ENCODE measurements at regions not wholly inside any gene's neighbourhood (a gene's known extent, or its start where the extent isn't known, plus 50 kb on each side); places are given as distances from the start of the nearest gene placed in this dataset.

GRCh38 chr12:82109243-82109642 is 248.9 kb downstream of the CCDC59 start:
- ATAC-seq: no peak
- no peaks in the 10 kb centered on the region for H3K4me1 ChIP-seq (ENCODE audit: control insufficient read depth, insufficient read depth, low read length)
- no peaks in the 10 kb centered on the region for H3K9me3 ChIP-seq (ENCODE audit: control insufficient read depth, insufficient read depth, low read depth, low read length)
- no peak overlapping the region for H3K27ac ChIP-seq (ENCODE audit: low read length)
- DNase-seq (ENCODE audit: low read depth, low spot score): no peak
- H3K36me3 ChIP-seq (ENCODE audit: control insufficient read depth, insufficient read depth, low read length): no peaks in the 10 kb centered on the region
- intact Hi-C loops (cut with micrococcal nuclease; ENCODE audit: unreplicated experiment) (no loop called here), in situ Hi-C loops (cut with HindIII; ENCODE audit: low pct_unique_long_range_greater_than_20kb, low sequenced_read_pairs) (no loop called here)
- no peaks in the 10 kb centered on the region for H3K27me3 ChIP-seq (ENCODE audit: control insufficient read depth, insufficient read depth, low read length)
- POLR2A ChIA-PET: no interaction called here
- BruUV-seq (replicated peaks): no TSS peak
- H3K4me3 ChIP-seq (ENCODE audit: low read depth in 2 of 2, low read length in 2 of 2): no peak overlapping the region
- CTCF ChIA-PET: no interaction called here
- TF ChIP-seq SIN3A (IDR thresholded peaks at IDR 0.05; ENCODE audit: borderline replicate concordance, insufficient read depth, low read depth, low read length) (no peak), TCF7L2 (IDR thresholded peaks at IDR 0.05; ENCODE audit: low read depth, low read length) (no peak), POLR2AphosphoS5 (IDR thresholded peaks at IDR 0.05; ENCODE audit: low read depth, low read length) (no peak)
- TF ChIP-seq, protein P1, sequence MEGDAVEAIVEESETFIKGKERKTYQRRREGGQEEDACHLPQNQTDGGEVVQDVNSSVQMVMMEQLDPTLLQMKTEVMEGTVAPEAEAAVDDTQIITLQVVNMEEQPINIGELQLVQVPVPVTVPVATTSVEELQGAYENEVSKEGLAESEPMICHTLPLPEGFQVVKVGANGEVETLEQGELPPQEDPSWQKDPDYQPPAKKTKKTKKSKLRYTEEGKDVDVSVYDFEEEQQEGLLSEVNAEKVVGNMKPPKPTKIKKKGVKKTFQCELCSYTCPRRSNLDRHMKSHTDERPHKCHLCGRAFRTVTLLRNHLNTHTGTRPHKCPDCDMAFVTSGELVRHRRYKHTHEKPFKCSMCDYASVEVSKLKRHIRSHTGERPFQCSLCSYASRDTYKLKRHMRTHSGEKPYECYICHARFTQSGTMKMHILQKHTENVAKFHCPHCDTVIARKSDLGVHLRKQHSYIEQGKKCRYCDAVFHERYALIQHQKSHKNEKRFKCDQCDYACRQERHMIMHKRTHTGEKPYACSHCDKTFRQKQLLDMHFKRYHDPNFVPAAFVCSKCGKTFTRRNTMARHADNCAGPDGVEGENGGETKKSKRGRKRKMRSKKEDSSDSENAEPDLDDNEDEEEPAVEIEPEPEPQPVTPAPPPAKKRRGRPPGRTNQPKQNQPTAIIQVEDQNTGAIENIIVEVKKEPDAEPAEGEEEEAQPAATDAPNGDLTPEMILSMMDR (IDR thresholded peaks at IDR 0.05): no peak
- TF ChIP-seq, protein P2, sequence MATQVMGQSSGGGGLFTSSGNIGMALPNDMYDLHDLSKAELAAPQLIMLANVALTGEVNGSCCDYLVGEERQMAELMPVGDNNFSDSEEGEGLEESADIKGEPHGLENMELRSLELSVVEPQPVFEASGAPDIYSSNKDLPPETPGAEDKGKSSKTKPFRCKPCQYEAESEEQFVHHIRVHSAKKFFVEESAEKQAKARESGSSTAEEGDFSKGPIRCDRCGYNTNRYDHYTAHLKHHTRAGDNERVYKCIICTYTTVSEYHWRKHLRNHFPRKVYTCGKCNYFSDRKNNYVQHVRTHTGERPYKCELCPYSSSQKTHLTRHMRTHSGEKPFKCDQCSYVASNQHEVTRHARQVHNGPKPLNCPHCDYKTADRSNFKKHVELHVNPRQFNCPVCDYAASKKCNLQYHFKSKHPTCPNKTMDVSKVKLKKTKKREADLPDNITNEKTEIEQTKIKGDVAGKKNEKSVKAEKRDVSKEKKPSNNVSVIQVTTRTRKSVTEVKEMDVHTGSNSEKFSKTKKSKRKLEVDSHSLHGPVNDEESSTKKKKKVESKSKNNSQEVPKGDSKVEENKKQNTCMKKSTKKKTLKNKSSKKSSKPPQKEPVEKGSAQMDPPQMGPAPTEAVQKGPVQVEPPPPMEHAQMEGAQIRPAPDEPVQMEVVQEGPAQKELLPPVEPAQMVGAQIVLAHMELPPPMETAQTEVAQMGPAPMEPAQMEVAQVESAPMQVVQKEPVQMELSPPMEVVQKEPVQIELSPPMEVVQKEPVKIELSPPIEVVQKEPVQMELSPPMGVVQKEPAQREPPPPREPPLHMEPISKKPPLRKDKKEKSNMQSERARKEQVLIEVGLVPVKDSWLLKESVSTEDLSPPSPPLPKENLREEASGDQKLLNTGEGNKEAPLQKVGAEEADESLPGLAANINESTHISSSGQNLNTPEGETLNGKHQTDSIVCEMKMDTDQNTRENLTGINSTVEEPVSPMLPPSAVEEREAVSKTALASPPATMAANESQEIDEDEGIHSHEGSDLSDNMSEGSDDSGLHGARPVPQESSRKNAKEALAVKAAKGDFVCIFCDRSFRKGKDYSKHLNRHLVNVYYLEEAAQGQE (IDR thresholded peaks at IDR 0.05; ENCODE audit: insufficient read depth in 1 of 2, low read depth in 2 of 2, low read length in 1 of 2): no peak

- Histone ChIP-seq H3K27me3 (ENCODE audit: control insufficient read depth, insufficient read depth, low read length) (no peaks in the 10 kb centered on the region), H3K4me1 (ENCODE audit: control insufficient read depth, insufficient read depth, low read length) (no peaks in the 10 kb centered on the region), H3K9me3 (ENCODE audit: control insufficient read depth, insufficient read depth, low read depth, low read length) (no peaks in the 10 kb centered on the region), H3K27ac (ENCODE audit: low read length) (no peak overlapping the region), H3K36me3 (ENCODE audit: control insufficient read depth, insufficient read depth, low read length) (no peaks in the 10 kb centered on the region), H3K4me3 (ENCODE audit: low read depth in 2 of 2, low read length in 2 of 2) (no peak overlapping the region)
- intact Hi-C loops (cut with micrococcal nuclease; ENCODE audit: unreplicated experiment): no loop called here
- ATAC-seq (no peak), DNase-seq (ENCODE audit: low read depth, low spot score) (no peak)
- in situ Hi-C loops (cut with HindIII; ENCODE audit: low pct_unique_long_range_greater_than_20kb, low sequenced_read_pairs): no loop called here
- TF ChIP-seq, protein P2 (IDR thresholded peaks at IDR 0.05; ENCODE audit: insufficient read depth in 1 of 2, low read depth in 2 of 2, low read length in 1 of 2): no peak
- no peak for TF ChIP-seq SIN3A (IDR thresholded peaks at IDR 0.05; ENCODE audit: borderline replicate concordance, insufficient read depth, low read depth, low read length)
- TF ChIP-seq TCF7L2 (IDR thresholded peaks at IDR 0.05; ENCODE audit: low read depth, low read length): no peak
- no peak for TF ChIP-seq POLR2AphosphoS5 (IDR thresholded peaks at IDR 0.05; ENCODE audit: low read depth, low read length)
- TF ChIP-seq, protein P1 (IDR thresholded peaks at IDR 0.05): no peak
- ChIA-PET POLR2A (no interaction called here), CTCF (no interaction called here)
- no TSS peak for BruUV-seq (replicated peaks)
These were observed 249.6 kb downstream of the CCDC59 start for GRCh38 chr12:82108615-82109014.
